Right ventricle myocardium inferior (tissue), 1 donor: ENCODE measurements at regions not wholly inside any gene's neighbourhood (a gene's known extent, or its start where the extent isn't known, plus 50 kb on each side); places are given as distances from the start of the nearest gene placed in this dataset.
A peak's percentile ranks its signal among the peaks of the same experiment; 100 is the strongest.

ENCODE experiments used
- ATAC-seq: fragments of 200-7000 bp; cut with Tn5 transposase; one replicate; pipeline ENCODE4 v1.9.1; 2020; ENCODE audit warnings: mild to moderate bottlenecking, moderate library complexity
- DNase-seq: peaks from one replicate; pipeline ENCODE4 v3.0.0; 2021; ENCODE audit errors: missing footprints
- intact Hi-C: fragments of 100-400 bp; cut with DNase I; formaldehyde crosslinking; loops from one replicate; pipeline ENCODE4 v1.11.0; 2022
- donor health status: DM: no; HTN: yes; CAD: no; lungs with severe emphysema.

DNA sequence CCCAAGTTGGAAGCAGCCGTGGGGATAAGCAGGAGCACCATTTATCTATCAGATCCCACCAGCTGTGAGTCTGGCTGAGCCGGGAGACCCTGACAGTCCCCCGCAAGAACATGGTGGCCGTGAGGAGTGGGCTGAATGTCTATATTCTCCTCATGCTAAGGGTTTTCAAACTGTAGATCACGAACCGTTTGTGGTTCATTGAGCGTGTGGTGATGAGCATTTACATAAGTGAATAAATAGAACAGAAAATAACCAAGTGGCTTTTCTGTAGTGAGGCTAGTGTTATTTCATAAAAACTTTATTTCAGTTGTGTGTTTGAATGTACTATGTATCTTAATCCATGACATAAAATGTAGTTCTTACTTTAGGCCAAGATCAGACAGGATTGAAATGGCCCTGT, 190.2 kb upstream of the APCDD1 start:
- ATAC-seq: no peak
- intact Hi-C loops: no loop called here

DNA sequence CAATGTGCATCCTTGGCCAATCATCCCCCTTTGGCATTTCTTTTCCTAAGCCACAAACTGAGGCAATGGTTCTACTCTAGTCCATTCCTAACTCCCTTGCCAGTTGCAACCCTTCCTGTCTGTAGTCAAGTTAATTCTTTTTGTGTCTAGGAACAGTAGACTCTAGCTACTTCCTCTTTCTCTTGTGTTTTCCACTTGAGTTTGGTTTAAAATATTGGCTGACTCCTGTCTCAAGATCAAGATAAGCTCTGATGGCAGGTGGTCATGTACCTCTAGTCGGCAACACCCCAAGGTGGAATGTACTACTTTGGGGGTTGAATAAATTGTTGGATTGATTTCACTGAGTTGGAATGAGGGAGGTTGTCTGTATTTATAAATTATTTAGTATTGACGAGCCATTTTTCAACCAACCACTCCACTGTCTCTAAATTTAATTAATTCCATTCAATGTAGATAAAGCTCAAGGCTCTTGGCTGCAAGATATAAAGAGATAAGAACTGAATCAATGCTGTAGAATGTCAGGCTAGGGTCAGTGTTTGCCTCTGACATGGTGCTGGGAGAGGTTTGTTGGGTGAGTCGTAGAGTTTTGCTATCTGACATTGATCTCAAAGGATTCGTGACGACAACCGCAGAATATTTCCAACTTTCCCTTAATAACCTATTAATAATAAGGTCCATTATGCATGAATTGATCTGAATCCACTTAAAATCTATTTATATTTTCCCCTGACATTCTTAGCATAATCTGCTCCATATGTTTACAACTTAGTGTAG, 188.7 kb upstream of the APCDD1 start:
- no peak for ATAC-seq
- intact Hi-C loops: no loop called here
- DNase-seq: no peak

More for the DNA sequence above, 190.2 kb upstream of the APCDD1 start:
- DNase-seq: no peak

DNA sequence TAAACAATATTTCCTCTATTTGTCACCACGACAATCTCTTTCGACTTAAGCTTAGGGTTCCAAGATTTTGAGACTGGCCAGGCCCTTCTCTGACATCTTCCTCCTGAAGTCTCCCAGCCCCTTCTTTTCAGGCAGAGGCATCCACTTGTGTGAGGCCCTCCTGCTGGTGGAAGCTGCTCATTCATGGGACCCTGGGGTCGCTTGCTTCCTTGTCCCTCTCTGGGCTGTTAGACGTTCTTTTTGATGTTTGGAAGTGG, 188.2 kb upstream of the APCDD1 start:
- no peak for ATAC-seq
- intact Hi-C loops: no loop called here
- DNase-seq: no peak

DNA sequence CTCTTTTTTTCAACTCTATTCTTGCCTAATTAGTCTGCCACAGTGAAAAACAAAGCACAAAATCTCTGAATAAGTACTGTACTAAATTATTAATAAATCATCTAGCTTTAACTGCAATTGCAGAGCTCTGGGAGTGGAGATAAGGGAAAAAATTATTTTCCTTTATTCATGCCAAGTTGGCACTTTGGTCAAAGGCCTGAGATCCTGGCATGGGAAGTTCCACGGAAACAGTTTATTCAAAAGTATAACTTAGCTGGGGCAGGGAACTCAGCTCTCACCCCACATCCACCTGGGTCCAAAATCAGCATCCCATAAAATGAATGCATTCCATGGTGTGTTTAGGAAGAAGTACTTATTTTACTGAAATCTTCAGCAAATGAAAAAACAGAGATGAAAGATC, 185.2 kb upstream of the APCDD1 start:
- no peak for DNase-seq
- intact Hi-C loops: no loop called here
- no peak for ATAC-seq

DNA sequence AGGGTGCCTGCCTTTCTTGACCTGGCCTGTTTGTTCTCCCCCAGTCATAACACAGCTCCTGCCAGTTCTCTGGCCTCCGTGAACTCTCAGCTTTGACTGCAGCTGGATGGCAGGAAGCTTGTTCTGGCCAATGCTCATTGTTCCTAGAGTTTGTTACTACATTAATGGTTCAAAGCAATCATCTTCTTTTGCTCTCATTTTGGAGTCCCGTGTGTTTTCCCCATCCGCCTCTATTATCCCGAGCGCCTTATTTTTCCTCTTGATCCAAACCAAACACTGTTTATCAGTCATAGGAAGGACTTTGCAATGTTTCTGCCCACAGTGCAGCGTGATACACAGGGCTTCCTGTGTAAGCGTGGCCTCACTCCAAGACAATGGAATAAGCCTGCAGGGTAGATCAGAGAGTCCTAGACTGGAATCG, 184.3 kb upstream of the APCDD1 start:
- DNase-seq (no peak), ATAC-seq (peak; percentile 79)
- intact Hi-C loops: loop anchor here (10.0 kb wide), 1 partner anchor 185 kb away; the partner anchor contains the start of gene APCDD1

DNA sequence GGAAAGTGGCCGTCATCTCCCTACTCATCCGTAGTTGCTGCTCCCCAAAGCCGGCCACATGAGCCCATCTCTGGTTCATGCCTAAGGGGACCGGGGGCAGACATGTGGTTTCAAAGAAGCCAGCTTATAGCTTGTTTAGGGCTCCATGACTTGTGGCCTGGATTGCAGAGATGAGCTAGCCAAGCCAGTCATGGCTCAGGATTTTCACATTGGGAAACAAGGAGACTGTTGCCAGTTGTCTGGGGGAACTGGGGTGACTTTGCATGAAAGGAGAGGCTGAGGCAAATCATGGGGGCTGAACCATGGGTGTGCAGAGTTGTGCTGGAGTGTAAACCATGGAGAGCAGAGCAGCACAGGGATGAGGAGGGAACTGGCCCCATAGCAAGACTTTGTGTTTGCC, 183.0 kb upstream of the APCDD1 start:
- intact Hi-C loops: loop anchor here (10.0 kb wide), 1 partner anchor 183 kb away; the partner anchor contains the start of gene APCDD1
- no peak for ATAC-seq
- DNase-seq: no peak

DNA sequence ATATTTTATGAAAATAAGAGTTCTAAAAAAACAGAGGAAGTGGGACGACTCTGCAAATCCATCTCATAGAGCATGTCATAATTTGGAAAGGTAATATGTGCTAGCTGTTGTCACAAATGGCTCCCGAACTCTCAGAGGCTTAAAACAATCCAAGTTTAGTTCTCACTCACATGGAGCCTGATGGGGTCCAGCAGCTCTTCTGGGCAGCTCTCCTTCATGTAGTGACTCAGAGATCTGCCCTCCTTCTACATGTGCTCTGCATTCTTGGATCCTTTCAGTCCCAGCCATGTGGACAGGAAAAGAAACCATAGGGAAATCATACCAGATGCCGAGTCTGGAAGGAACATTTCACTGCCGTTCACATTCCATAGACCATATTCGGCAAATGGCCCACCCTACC, 180.1 kb upstream of the APCDD1 start:
- ATAC-seq (peak; percentile 91), DNase-seq (no peak)
- intact Hi-C loops: loop anchor here (10.0 kb wide), 1 partner anchor 180 kb away; the partner anchor contains the start of gene APCDD1

DNA sequence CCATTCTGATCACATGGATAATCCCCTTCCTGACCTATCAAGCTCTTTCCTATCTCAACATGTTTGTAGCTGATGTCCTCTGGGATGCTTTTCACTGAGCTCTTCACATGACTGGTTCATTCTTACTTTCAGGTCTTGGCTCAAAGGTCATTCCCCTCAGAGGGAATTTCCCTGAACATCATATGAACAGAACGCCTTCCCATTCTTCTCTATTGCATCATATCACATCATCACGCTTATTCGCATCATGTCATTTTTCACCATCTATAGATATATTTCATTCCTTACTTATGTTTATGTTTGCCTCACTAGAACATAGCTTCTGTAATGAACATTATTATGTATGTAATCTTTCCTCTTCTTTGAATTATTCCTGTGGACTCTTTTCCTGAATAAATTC, 178.9 kb upstream of the APCDD1 start:
- ATAC-seq: no peak
- no peak for DNase-seq
- intact Hi-C loops: loop anchor here (10.0 kb wide), 1 partner anchor 179 kb away; the partner anchor contains the start of gene APCDD1

DNA sequence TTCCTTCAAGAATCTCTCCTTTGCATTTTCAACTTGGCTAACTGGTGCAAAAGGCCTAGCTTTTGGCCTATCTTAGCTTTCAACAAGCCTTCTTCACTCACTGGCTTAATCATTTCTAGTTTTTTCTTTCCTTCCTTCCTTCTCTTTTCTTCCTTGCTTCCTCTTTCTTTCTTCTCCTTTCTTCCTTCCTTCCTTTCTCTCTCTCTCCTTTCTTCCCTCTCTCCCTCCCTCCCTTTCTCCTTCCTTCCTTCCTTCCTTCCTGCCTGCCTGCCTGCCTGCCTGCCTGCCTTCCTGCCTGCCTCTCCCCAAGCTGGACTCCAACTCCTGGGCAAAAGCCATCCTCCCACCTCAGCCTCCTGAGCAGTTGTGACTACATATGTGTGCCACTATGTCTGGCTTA, 176.2 kb upstream of the APCDD1 start:
- DNase-seq (no peak), ATAC-seq (no peak)
- intact Hi-C loops: loop anchor here (10.0 kb wide), 1 partner anchor 177 kb away; the partner anchor contains the start of gene APCDD1

DNA sequence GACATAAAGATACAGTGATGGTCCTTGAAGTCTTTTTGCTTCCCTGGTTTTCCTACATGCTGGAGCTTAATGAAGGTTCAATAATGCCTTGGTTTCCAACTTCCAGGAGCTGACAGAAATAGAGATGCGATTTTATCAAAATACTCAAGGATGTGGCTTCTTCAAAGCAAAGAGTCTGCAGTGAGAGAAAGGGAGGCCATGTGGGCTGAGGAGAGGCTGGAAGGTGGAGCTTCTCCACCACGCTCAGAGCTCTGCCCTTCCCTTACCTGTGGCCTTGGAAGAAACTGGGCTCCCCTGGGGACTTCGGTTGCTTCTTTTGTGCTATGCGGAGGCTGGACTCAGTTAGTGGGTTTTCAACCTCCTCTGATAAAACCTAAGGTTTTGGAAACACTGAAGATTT, 175.0 kb upstream of the APCDD1 start:
- ATAC-seq (no peak), DNase-seq (no peak)
- intact Hi-C loops: loop anchor here (10.0 kb wide), 1 partner anchor 175 kb away; the partner anchor contains the start of gene APCDD1

DNA sequence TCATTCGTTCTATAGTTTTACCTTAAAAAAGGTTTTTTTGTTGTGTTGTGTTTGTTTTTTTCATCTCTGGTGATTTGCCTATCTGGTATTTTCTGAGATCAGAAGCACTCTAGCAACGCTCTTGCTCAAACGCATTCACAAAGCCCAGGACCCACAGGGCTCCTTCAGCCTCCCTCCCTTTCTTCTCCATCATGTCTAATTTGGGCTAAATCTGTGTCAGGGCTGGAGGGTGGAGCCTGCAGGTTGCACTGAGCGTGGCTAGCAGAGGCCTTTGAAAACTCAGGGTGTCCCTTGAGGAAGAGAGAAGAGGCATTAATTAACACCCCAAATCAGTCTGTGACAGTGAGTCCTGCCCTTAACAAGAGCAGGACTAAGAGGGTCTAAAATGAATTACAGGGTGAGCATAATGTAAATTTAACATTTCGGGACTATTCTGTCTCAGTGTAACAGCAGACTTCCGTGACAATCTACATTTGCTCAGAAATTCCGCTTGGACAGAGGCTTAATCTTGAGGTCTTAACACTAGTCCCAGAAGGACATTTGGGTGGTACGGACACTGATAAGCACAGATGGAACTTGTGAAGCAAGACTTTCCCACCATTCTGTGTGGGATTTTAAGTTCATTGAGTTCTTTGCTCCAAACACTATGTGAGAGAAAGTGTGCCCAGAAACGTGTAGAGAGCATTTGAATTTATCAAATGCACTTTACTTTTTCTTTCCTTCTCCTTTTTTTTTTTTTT, 174.4 kb upstream of the APCDD1 start:
- DNase-seq (no peak), ATAC-seq (peak; percentile 82)
- intact Hi-C loops: loop anchor here (10.0 kb wide), 1 partner anchor 175 kb away; the partner anchor contains the start of gene APCDD1

DNA sequence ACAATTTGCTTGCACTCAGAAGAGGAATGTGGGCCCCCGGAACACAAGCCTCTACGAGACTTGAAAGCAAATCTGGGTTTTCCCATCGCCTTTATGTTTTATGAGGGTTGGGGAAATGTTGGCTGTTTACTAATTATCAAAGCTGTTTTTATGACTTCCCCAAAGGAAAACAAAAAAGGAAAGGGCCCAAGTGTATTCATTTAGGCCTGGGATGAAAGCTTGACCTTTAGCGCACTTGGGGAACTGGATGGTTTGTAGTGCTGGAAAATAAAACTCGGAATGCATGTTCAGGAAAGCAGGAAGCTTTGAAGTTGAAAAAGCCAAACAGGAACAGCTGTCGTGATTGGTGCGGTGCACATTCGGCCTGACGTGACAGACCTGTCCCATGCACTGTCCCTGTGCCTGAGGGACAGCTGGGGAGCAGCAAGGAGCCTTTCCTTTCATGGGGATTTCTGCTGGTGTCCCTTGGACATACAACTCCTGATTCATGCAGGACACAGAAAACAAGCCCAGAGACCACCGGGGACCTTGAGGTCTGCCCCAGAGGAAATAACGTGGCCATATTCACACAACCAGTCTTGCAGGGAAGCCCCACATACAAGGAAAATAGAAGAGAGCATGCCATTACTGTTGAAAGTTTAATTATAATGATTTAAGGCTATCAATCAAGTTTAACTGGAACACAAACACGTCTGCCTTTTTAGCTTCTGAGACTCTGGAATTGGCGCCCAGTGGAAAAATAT, 169.7 kb upstream of the APCDD1 start:
- intact Hi-C loops: no loop called here
- ATAC-seq (no peak), DNase-seq (no peak)

DNA sequence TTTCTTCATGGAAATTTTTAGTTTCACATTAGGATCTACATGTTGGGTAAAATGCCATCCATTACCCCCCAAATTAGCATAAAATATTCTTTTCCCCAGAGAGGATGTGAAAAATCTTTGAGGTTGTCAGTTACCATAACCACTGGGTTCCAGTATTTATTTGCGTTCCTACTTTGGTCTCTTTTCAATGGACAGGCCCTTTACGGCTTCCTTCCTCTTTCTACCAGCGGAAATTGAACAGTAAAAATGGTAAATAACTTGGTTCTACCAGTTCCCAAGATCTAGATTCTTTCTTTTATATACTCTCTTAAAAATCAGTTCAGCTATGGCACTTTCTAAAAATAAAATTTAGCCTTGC, 169.2 kb upstream of the APCDD1 start:
- ATAC-seq (no peak), DNase-seq (no peak)
- intact Hi-C loops: no loop called here

DNA sequence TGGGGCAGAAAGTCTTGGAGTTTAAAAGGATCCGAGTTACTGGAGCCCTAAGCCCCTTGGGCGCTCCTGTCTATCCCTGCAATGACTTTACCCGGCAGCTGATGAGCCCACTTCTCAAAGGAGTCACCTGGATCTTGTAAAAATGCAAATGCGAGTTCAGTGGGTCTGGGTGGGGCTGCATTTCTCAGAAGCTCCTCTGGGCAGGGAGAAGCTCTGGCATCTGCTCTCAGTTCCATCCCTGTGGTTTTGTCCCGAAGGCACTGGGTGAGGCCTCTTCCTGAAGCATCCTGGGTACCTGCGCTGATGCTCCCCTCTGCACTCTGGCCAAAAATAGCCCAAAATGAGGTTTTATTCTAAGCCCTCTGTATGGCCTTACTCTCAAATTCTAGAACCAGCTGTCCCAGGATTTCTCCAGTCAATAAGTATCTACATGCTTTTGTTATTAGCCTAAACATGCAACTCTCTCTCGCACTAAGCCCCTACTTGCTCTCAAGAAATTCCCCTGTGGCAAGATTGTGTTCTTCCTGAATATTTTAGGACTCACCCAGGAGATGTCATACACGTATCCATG, 167.8 kb upstream of the APCDD1 start:
- DNase-seq (no peak), ATAC-seq (no peak)
- intact Hi-C loops: no loop called here

DNA sequence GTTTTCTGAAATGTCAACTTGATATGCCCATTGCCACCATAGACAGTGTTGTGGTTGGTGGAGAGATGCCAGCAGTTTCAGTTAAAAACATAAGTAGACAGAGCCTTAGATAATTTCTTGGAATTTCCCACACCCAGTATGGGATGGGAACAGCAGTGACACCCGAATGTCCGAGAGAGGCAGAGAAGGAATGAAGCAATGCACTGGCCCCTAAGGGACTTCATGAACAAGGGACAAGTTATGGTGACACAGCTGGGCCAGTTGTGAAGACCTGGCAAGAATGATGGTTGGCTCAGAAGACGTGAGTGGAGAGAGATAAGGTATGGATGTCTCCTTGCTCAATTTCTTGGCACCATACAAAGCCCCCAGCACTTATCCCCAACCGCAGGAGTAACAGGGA, 165.2 kb upstream of the APCDD1 start:
- DNase-seq (no peak), ATAC-seq (no peak)
- intact Hi-C loops: no loop called here

DNA sequence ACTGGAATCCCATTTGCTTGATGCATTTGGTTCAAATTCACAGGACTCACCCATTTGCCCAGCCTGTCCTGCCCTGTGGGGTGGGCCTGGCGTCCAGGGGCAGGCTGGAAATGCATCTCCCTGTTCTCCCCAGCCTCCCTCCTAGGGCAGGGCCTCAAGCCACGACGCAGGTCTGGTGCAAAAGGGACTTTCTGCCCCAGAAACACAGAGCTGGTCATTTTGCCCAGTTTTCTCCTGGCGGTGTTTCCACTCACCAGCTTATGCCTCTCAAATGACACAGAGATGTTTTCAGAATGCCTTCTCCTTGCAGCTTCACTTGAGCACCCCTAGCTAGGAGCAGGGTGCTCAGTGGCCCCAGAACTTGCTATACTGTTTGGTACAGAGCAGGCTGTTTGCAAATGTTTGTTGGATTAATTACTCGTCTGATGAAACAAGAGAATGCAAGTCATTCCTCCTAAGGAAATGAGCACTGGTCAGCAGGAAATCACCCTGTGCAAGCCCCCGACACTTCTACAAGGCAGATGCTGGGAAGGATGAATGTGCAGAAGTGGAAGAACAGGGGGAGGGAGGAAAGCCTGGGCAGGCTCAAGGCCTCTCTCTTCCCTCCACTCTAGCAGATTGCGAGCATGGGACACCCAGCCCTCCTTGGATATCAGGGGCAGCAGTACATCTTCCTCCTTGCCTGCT, 164.3 kb upstream of the APCDD1 start:
- ATAC-seq: peak; percentile 15
- intact Hi-C loops: no loop called here
- DNase-seq: no peak

DNA sequence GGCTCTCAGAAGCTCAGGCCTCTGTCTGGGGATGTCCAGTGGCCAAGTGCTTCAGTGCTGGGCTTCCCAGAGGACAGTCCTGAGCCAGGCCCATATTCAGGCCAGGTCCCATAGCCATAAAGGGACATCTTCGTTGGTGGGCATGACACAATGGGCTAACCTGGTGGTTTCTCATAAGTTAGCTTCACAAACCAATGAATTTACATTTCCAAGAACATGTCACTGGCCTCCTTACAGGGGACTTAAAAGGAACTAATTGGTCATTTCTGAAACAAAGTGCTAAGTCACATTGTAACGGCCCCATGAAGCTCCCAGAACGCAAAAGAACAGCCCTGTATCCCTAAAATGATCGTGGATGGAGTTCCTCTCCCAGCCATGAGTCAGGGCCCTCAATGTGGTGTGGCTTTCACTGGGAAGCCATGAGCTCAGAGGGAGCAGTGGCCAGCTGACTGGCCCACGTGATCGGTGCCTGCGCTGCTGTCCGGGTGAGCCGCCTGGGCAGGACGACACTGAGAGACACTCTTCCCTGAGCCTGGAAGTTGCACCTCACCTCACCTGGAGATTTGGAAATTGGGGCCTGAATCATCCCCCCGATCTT, 163.7 kb upstream of the APCDD1 start:
- DNase-seq (no peak), ATAC-seq (peak; percentile 46)
- intact Hi-C loops: no loop called here

DNA sequence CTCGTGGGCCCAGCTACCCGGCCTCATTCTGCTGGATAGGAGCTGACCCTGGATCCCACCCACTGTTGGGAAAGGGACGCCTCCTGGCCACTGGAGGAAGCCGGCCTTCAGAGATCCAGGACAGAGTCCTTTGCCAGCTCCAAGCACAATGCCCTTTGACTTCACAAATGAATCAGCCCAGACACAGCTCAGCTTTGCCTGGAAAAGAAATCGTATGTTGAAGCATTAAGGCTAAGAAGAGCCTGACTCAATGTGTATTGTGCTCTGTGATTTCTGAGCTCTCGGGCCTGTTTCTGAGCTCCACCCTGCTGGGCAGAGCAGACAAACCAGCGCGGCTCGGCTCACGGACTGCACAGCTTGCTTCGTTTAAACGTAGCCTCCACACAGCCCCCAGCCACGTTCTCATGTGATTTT, 162.9 kb upstream of the APCDD1 start:
- DNase-seq (no peak), ATAC-seq (no peak)
- intact Hi-C loops: no loop called here
